ENCODE measurements at regions not wholly inside any gene's neighbourhood (a gene's known extent, or its start where the extent isn't known, plus 50 kb on each side); places are given as distances from the start of the nearest gene placed in this dataset.

DNA sequence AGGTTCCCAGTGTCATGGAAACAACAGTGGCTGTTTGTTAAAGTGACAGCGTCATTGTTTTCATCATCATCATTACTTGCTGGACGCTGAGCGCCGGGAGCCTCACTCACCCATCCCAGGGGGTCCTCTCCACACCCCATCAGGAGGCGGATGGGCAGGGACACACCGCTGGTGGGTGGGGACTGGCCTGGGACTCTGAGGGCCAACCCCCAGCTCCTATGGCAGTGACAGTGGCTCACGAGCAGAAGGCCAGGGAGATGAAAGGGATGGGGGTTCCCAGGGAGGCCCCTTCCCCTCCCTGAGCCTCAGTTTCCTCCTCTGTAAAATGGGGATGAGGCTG is 76.6 kb upstream of the PRR5 start:
- Histone ChIP-seq H3K27me3 (peaks cover 9% of the 10 kb centered on the region), H3K27ac (no peak overlapping the region), H3K36me3 (replicated peaks in 1 of 2) (no peaks in the 10 kb centered on the region), H3K9me3 (replicated peaks in 1 of 3) (no peaks in the 10 kb centered on the region), H3K4me1 (replicated peaks in 1 of 2) (no peaks in the 10 kb centered on the region), H3K4me3 (no peak overlapping the region)
- intact Hi-C loops (cut with DNase I), result loop anchor here (2.0 to 10.0 kb wide), 3 partner anchors 545 to 1231 kb away; no protein-coding TSS in a partner anchor
- no peak for DNase-seq
- TF ChIP-seq CTCF (IDR thresholded peaks at IDR 0.05), result no peak
- WGBS, 4 donors, result 76 to 96% (median 86%) methylated on average over 5 to 7 of the region's 7 CpGs

GRCh38 chr22:44624689-44625420 is 77.1 kb upstream of the PRR5 start:
- Histone ChIP-seq H3K27me3 (peaks cover 14% of the 10 kb centered on the region), H3K4me1 (replicated peaks in 1 of 2) (no peaks in the 10 kb centered on the region), H3K36me3 (replicated peaks in 1 of 2) (no peaks in the 10 kb centered on the region), H3K9me3 (replicated peaks in 1 of 3) (no peaks in the 10 kb centered on the region), H3K27ac (no peak overlapping the region), H3K4me3 (no peak overlapping the region)
- intact Hi-C loops (cut with DNase I), result loop anchor here (2.0 to 10.0 kb wide), 3 partner anchors 544 to 1230 kb away; no protein-coding TSS in a partner anchor
- WGBS, 4 donors, result 78 to 91% (median 84%) methylated on average over 13 to 27 of the region's 27 CpGs
- TF ChIP-seq CTCF (IDR thresholded peaks at IDR 0.05) (no peak), POLR2A (IDR thresholded peaks at IDR 0.05) (no peak)
- DNase-seq, result no peak

GRCh38 chr22:44623771-44624510 is 78.1 kb upstream of the PRR5 start:
- 50 to 68% (median 51%) methylated on average over 17 to 24 of the region's 24 CpGs for WGBS, 4 donors
- no peak for DNase-seq
- Histone ChIP-seq H3K4me1 (replicated peaks in 1 of 2) (no peaks in the 10 kb centered on the region), H3K4me3 (no peak overlapping the region), H3K27me3 (peaks cover 14% of the 10 kb centered on the region), H3K27ac (no peak overlapping the region), H3K9me3 (replicated peaks in 1 of 3) (no peaks in the 10 kb centered on the region), H3K36me3 (replicated peaks in 1 of 2) (no peaks in the 10 kb centered on the region)
- TF ChIP-seq POLR2A (IDR thresholded peaks at IDR 0.05) (no peak), CTCF (IDR thresholded peaks at IDR 0.05) (peak in 4 of 6 experiments; percentile 12 to 36 (median 30))
- intact Hi-C loops (cut with DNase I), result loop anchor here in 1 of 2 donors (2.0 to 10.0 kb wide), 2 partner anchors 543 to 1229 kb away; no protein-coding TSS in a partner anchor

- DNase-seq, result no peak
- WGBS, 4 donors, result 75 to 80% (median 77%) methylated on average over 1 to 11 of the region's 11 CpGs
- no peaks in the 10 kb centered on the region for H3K36me3 ChIP-seq (replicated peaks in 1 of 2)
- no peak overlapping the region for H3K27ac ChIP-seq
- no peak overlapping the region for H3K4me3 ChIP-seq
- TF ChIP-seq POLR2A (IDR thresholded peaks at IDR 0.05) (no peak), CTCF (IDR thresholded peaks at IDR 0.05) (no peak)
- H3K4me1 ChIP-seq (replicated peaks in 1 of 2), result no peaks in the 10 kb centered on the region
- peaks cover 14% of the 10 kb centered on the region for H3K27me3 ChIP-seq
- intact Hi-C loops (cut with DNase I), result loop anchor here in 1 of 2 donors (10.0 kb wide), 1 partner anchor 1228 kb away; no protein-coding TSS in a partner anchor
- no peaks in the 10 kb centered on the region for H3K9me3 ChIP-seq (replicated peaks in 1 of 3)
Observed at GRCh38 chr22:44622679-44623078, 79.3 kb upstream of the PRR5 start.
